GM18520 (cell line): ENCODE measurements at regions not wholly inside any gene's neighbourhood (a gene's known extent, or its start where the extent isn't known, plus 50 kb on each side); places are given as distances from the start of the nearest gene placed in this dataset.
A peak's percentile ranks its signal among the peaks of the same experiment; 100 is the strongest.
"Not testable (repeated sequence)": the region's sequence is repeated elsewhere in the genome, so short reads cannot be mapped to it uniquely, and the experiment has no call there.

ENCODE experiments used
- ATAC-seq: cut with Tn5 transposase; IDR thresholded peaks from one replicate; pipeline ENCODE4 v1.9.1; 2021; ENCODE audit not compliant: unreplicated experiment

DNA sequence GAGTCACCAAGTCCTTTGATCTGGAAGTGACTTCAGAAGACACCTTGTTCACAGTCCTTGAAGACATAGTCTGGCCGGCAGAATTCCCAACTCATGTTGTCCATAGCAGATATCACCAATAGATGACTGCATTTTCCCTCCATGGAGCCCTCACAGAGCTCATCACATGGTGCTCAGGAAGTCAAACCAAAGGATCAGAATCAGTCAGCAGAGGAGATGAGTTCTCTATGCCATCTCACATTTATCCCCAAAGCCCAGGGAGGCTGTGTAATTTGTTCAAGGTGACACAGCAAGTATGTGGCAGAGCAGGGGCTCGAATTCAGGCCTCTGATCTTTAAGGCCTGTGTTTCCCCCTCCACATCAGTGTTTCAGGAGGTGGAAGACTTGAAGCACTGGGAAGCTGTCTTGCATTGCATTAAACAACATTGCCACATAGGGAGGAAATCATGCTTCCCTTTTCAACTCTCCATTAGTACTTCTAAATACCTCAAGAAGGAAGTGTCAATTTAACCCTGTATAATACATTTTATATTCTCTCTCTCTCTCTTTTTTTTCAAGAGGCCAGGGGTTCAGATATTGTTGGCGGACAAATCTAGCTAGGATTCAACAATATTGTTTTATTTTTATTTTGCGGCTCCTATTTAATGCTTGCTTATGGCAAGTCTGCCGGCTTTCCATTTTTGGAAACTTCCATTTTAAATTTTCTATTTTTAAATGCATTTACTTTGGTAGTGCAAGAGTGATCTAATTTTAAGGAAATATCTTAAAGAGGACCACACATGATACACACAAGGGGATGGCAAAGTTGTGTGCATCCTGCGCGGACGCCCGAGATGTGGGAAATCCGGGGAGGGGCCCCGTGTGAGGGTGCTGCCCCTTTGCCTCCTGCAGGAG lies 61.9 kb downstream of the NPIPB5 start:
- not testable (repeated sequence) for ATAC-seq

DNA sequence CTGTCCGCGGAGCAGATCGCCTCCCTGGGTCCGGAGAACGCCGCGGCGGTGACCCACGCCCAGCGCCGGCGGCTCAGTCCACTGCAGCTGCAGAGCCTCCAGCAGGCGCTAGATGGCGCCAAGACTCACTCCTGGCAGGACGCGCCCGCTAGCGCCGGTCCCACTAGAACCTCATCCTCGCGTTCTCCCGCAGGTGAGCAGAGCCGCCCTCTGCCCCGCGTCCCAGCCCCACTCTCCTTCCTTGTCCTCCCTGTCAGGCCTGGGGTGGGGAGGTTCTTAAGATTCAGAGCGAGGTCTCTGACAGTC lies 62.5 kb downstream of the NPIPB5 start:
- ATAC-seq: not testable (repeated sequence)

DNA sequence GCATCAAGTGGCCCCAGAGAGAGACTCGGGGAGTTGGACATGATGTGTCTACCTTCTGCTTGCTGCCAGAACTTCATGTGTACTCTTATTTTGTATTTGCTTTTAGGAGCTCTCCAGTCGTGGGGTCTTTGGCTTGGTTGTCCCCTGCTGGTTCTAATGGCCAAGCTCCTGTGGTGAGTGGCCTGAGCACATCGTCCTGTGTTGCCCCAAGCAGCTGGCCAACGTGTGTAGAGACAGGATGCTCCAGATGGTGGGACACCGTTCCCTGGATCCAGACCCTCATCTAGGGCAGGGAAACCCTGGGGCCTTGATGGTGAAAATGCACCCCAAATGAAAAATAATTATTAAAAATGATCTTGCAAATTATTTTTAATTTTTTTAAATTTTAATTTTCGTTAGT lies 65.8 kb downstream of the NPIPB5 start:
- not testable (repeated sequence) for ATAC-seq

DNA sequence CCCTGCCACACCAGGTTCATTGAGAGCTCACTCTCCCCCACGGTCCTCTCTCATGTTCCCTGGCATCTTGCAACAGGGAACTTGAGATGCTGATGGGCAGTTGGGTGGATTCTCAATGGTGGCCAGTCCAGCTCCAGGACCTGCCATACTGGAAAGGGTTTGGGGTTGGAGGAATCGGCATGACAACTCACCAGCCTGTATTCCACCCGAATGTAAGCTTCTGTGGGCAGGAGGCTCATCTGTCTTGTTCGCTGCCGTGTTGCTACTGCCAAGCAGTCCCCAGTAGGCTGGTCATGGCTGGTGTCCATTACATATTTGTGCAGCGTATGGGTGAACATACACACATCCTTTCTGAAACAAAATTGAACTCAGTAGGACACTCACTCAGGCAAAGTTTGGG lies 72.5 kb downstream of the NPIPB5 start:
- not testable (repeated sequence) for ATAC-seq

DNA sequence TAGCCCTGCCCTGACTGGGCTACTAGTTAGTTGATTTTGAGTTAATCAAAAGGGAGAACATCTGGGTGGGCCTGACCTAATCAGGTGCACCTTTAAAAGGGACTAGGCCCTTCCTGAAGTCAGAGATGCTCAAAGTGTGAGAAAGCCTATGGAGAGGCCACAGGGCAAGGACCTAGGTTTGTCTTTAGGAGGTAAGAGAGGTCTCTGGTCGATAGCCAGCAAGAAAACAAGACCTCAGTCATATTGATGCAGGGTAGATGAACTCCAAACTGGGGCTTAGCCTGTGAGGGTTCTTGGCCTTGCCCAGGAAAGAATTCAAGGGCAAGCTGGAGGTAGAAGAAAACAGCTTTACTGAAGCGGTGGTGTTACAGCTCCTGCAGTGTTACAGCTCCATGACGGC lies 73.8 kb downstream of the NPIPB5 start:
- ATAC-seq: not testable (repeated sequence)

DNA sequence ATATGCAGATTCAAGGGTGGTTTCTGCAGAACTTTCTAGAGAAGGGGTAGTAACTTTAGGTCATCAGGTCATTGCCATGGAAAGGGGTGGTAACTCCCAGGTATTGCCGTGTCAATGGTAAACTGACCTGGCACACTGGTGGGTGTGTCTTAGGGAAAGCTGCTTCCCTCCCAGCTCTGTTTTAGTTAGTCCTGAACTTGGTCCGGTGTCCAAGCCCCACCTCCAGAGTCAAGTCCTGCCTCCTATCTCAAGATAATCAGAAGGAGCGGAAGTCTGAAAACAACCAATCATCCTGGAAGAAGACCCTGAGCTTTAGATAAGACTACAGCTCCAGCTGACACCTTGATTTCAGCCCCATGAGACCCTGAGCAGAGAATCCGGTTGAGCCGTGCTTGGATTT lies 74.2 kb downstream of the NPIPB5 start:
- not testable (repeated sequence) for ATAC-seq

DNA sequence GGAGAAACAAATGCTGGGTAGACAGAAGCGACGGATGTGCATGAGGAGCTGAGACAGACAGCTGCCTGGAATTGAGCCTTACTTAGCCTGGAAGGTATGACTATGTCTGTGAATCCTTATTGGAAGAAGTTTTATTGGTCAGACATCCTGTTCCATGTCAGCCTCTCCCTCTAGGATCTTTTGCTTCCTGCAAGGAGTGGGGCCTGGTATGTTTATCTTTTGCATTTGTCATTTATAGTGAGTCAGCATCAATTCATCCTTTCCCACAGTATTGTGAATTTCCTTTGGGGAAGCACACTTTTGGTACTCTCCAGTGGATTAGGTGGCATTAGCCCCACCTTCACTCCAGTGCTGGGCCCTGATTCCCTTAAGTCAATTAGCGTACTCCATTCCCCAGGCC lies 74.7 kb downstream of the NPIPB5 start:
- not testable (repeated sequence) for ATAC-seq

DNA sequence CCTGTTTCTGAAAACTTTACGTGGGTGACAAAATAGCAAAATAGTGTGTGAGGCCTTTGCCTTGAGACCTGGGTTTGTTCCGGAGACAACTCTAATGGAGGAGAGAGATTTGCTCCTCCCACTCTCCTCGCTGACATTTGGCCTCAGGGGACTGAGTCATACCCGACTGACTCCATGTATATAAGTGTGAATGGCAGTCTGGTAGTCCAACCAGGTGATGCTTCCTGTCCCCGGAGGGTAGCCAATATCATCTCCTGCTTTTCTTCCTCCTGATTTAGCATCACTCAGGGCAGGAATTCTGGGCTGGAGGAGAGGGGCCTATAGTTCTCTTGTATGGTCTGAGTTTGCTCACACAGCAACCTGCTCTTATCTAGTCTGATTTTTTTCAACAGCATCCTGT lies 76.0 kb downstream of the NPIPB5 start:
- not testable (repeated sequence) for ATAC-seq

DNA sequence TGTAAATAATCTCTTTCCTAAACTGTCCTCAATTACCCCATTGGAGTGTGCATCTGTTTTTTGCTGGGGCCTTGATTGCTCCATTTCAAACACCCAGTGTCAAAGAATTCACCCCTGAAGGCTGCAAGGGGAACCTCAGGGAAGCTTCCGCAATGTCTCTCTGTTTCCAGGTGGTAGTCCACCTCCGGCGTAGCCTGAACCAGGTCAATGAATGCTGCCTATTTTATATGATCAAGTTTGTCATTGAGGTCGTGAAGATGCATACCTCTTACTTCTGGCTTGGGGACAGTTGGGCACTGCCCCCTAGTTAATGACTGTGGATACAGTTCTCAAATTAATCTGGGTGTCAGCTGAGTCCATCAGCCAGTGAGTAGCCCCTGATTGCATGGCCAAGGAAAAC lies 79.1 kb downstream of the NPIPB5 start:
- not testable (repeated sequence) for ATAC-seq

DNA sequence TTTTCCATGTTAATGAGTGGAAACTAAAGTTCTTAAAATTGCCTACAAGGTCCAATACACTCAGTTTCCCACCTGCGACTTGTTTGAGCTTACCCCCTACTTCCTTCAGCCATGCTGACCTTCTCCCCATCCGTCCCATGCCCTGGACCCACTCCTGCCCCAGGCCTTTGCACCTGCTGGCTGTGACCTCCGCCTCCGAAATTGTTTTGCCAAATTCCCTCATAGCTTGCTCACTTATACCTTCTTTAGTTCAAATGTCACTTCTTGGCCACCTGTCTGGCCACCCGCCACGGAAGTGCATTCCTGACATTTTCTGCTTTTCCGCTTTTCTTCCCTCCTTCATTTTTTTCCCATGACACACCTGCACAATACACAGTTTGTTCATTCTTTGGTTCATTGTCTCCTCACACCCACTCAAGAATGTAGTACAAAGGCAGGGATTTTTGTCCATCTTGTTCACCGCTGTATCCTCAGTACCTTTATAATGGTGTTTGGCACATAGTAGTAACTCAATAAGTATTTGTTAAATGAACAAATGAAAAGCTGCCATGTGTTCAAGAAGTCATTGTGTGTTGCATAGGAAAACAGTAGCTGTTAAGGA lies 85.9 kb downstream of the NPIPB5 start:
- ATAC-seq: not testable (repeated sequence)

DNA sequence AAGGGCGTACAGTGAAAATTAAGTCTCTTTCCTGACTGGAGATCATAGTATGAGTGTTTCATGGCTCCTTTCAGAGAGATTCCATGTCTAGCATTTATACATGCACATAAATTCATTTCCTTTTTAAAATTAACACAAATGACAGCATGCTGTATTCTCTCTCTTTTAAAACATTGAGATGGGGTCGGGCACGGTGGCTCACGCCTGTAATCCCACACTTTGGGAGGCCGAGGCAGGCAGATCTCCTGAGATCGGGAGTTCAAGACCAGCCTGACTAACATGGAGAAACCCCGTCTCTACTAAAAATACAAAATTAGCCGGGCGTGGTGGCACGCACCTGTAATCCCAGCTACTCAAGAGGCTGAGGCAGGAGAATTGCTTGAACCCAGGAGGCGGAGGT lies 93.1 kb downstream of the NPIPB5 start:
- not testable (repeated sequence) for ATAC-seq

DNA sequence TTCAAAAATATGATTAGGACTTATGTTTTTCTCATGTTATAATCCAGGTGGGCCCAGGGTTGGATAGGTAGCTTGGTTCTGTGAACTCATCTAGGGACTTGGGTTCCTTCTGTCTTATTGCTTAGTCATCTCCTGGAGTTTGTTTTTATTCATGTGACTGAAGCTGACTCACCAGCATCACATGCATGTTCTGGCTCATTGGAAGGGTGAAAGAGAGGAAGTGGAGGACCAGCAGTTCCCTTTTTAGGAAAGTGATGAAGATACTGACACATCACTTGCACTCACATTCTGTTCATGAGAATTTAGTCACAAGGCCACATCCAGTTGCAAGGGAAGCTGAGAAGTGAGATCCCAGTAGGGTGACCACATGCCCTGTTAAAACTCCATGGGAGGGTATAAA lies 95.9 kb downstream of the NPIPB5 start:
- peak; percentile 45 for ATAC-seq

DNA sequence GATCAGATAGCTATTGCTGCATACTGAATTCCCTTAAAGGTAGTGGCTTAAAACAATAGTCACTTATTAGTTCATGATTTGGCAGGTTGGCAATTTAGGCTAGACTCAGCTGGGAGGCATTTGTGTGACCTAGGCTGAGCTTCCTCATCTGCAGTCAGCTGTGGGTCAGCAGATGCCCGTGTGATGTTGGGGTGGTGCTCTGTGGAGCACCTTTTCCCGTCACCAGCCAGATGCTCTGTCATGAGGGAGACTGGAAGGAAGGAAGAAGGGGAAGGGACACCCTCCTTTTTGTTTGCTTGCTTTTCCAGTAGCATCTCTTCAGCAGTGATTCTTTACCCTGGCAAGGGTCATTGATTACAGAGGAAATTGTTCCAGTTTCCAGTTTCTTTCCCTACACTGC lies 99.1 kb downstream of the NPIPB5 start:
- not testable (repeated sequence) for ATAC-seq

DNA sequence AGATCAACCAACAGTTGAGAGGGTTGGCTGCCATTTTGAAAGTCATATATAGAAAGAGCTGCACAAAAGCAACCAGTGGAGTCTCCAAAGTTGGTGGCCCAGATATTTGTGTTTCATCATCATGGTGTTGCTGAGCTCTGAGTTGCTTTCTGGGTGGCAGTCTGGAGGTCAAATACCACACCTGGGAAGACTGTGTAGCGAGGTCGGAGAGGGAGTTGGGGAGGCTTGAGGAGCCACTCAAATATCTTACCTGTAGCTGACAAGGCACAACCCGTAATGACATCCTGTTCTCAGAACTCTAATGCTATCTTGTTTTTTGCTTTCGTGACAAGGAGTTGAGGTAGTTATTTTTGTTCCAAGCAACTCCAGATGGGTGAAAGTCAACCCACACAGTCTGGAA lies 100.4 kb downstream of the NPIPB5 start:
- ATAC-seq: not testable (repeated sequence)

DNA sequence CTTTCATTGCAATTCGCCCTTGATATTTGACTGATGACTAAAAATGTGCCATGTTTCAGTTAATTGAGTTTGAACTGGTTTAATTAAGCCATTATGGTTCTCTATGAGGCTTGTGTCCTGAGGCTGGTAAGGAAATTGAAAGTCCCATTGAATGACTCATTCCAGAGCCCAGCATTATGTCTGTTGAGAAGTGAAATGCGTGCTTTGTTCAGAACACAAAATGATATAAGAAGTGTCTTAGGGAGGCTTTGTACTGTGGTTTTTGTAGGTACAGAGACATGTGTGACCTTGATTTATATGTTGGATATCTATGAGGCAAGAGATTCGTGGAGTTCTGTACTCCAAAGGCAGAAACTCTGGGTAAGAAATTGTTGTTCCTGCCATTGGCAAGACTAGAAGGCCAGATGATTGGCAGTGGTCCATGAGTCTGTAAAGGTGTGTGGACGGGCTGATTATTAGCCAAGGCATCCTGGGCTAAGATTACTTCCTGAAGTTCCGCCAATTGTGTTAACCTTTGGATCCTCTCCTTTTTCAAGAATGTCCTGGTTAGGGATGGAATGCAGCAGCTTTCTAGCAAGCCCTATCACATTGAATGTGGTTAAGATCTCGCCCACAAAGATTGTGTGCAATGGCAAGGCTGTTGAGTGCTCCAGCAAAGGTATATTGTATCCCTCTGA lies 103.7 kb downstream of the NPIPB5 start:
- ATAC-seq: no peak

DNA sequence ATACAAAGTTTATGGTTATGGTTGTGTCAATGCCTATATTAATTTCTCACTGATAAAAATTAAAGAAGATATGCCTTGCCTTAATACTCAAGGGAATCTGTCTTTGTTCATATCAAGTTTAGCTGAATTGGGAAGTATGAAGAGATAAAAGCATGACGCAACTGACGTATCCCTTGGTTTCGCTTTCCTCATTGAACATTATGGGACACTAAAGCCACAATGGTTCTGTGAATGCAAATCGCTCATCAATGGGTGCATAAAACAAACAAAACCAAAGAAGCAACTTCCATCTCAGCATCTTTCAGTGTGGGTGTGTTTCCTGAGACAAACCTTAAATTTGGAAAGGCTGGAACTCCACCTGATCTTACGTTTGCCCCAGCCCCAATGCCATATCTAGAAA lies 108.2 kb downstream of the NPIPB5 start:
- ATAC-seq: no peak

DNA sequence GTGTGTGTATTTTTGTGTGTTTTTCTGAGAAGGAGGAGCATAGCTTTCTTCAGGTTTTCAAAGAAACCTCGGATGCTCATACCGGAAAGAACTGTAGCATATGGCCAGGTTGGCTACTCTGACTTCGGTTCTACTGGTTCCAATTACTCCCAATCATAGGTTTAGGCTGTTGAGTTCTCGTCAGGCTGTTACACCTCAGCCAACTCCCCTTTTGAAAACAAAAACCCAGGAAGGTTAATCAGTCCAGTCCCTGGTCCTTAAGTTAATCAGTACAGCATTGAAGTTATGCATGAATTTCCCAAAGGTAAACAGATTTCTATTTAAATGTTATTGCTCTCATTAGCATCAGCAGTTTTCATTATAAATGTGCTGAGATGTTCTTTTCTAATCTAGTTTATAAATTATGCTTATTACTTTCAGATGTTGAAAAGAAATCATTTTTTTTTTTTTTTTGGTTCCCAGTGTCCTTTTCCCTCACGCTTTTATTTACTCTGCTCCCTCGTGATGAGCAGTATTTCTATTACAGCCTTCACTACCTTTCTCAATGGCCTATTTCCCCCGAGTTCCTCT lies 111.0 kb downstream of the NPIPB5 start:
- no peak for ATAC-seq

DNA sequence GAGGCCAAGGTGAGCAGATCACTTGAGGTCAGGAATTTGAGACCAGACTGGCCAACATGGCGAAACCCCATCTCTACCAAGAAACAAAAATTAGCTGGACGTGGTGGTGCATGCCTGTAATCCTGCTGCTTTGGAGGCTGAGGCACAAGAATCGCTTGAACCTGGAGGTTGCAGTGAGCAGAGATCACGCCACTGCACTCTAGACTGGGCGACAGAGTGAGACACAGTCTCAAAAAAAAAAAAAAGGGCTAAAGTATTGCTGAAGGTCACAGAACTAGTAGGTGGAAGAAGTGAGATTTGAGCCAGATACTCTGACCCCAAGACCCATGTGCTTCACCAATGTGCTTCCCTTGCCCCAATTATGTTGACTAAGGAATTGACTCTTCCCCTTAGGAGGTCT lies 112.0 kb downstream of the NPIPB5 start:
- no peak for ATAC-seq

DNA sequence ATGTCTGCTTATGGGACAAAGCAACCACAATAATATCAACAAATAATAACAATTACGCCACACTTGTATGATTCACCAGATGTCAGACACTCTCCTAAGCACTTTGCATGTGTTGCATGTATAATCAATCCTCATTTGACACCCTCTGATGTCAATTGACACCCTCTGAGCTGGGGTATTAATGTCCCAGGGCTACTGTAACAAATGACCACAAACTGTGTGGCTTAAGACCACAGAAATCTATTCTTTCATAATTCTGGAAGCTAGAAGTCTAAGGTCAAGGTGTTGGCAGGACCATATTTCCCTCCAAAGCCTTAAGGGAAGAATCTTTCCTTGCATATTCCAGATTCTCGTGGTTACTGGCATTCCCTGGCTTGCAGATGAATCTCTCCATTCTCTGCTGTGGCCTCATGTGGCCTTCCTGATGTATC lies 112.7 kb downstream of the NPIPB5 start:
- no peak for ATAC-seq

DNA sequence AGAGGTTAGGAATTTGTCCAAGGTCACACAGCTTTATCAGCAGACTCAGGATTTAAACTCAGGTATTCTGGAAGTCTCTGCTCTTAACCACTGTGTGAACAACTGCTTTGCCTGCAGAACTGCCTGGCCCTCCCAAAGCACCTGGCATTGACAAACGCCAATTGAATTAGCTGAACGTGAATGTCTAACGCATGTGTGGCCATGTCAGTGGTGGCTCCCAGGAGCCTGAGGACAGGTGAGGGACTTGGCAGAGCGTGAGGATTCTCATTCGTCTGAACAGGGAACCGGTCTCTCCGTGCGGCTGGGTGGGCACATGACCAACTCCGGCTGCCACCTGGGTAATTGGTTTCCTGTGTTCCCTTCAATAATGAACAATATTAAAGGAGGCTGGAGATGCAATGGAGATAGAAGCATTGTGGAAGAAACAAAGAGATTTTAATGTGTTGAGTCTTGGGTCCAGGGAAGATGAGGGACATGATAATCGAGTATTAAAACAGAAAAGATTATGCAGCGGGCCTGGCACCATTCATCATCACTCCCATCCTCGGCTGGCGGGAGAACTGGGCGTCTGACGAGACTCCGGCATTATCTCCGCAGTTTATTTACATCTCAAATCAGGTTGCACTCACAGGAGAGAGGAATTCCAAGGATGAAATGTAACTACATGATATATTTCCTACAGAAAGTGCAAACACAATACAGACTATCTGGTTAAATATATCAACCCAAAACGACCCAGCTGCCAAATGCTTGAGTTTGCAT lies 113.5 kb downstream of the NPIPB5 start:
- ATAC-seq: no peak
